Hematopoietic multipotent progenitor cell treated with erythropoietin and hydrocortisone succinate and interleukin-3 and kit ligand, for 15 days (in vitro differentiated cells): ENCODE measurements at regions not wholly inside any gene's neighbourhood (a gene's known extent, or its start where the extent isn't known, plus 50 kb on each side); places are given as distances from the start of the nearest gene placed in this dataset.

Source experiments
- DNase-seq: peaks from one replicate; pipeline ENCODE4 v3.0.0-alpha.2; 2015; ENCODE audit warnings: low spot score

DNA sequence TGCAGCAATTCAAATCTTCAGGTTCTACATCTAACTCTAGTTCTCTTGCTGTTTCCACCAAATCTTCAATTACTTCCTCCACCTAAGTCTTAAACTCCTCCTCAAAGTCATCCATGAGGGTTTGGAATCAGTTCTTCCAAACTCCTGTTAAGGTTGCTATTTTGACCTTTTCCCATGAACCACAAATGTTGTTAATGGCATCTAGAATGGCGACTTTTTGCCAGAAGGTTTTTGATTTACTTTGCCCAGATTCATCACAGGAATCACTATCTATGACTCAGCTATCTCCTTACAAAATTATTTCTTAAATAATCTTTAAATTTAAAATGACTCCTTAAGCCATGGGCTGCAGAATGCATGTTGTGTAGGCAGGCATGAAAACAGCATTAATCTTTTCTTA is 368.9 kb upstream of the TNP1 start:
- DNase-seq, result no peak

DNA sequence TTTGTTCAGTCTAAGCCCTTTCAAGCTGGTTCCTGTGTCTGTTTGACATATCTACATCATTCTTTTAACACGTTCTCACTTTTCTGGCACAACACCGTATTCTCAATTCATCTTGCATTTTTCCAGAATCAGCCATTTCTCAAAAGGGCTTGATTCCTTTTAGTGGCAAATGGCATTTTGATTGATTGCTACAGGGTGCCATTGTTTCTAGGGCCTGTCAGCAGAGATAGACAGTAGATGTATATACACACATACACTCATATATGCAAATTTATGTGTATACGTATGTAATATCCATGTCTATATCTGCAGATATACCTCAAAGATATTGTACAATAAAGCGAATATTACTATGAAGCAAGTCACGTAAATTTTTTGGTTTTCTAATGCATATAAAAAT is 367.9 kb upstream of the TNP1 start:
- DNase-seq, result no peak

DNA sequence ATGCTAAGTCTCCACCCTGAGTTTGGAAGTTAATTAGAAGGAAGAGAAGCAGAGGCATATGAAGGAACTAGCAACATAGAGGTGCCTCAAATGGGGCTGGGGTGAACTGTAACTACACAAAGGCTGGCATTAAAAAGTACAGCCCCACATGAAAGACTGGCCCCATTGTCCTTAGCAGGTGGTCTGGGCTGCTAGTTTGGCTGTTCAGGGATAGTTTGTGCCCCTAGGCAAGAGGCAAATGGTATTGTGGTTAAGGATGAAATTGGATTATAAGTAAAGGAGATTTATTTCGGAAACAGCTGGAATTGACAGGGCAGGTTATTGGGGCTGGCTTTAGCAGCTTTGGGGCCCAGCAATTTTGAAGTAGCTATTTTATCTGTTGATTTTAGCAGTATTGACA is 365.7 kb upstream of the TNP1 start:
- no peak for DNase-seq

DNA sequence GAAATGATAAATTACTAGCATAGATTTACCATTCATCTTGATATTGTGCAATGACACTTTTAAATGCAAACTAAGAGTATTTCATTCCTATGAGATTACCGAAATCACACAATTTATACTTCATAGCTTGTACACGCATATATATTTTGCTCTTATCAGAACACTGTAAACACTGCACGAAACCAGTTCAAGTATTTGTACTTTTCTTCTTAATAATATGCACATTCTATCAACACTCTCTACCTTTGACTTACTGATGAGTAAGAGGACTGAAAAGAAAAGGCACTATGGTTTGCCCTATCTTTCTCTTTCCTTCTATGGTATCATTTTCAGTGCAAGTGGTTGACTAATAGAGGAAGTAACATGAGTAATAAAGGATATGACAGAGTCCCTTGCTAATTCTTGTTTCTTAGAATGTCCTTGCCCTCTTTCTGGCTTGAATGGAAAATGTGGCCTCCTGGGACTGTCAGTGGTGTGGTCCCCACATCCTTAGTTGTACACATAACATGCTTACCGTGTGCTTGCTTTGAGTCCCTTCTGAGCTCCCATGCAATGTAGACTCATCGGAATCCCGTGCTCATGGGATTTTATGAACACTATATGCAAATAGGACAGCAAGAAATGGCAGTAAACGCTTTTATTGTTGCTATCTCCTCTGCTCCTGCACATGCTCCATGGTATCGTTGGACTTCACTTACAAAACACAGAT is 363.5 kb upstream of the TNP1 start:
- no peak for DNase-seq

DNA sequence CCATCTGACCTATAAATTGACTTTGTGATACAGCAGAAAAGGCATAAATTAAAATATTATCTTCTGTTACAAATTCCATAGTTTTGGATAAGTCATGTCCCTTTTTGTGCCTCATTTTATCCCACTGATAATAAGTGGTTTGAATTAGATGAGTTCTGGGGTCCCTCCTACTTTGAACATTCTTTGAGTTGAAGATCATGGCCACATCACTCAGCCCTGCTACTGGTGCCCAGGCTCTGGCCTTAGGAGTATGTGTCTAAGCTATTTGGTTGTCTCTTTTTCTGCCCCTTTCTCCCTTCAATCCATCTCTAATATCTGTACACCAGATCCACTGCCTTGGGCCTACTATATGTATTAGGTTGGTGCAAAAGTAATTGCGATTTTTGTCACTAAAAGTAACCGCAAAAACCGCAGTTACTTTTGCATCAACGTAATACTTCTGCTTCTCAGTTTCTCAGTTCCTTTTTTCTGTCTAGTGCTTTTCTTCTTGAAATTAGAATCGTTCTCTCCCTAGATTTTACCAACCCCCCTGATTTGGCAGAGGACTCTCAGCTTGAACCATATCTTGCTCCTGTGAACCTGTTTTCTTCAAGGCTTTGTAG is 362.5 kb upstream of the TNP1 start:
- no peak for DNase-seq

DNA sequence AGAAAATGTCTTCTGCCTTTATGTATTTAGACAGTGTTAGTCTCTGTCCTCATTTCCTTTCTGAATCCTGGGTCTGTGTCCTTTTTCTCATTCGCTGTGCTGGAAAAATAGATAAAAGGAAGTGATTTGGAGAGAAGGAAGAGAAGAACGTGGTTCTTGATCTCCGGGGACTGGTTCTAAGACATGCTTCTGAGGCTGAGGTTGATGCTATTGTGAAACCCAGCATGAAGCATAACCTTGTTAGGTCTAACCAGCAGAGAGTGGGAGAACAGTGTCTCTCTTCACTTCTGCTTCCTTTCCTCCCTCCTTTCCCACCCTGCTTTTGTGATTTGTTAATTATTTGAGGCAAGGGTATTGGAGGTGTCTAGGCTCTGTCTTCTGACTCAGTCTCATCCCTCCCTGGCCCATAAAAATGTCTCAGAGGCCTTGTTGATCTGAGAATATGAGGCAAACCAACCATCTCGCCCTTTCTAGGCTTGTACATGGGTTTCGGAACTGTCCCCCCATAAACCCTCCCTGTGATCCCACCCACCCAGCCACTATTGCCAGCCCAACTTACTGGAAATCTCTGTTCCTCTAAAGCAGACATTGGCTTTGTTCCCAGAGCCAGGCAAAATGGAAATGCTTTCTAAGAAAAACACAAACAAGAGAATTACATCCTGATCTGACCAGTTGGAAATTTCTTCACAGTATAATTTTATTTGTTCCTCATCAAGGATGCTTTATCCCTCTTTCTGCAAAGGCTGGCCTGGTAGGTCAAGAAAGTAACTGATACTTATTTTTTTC is 360.6 kb upstream of the TNP1 start:
- no peak for DNase-seq

DNA sequence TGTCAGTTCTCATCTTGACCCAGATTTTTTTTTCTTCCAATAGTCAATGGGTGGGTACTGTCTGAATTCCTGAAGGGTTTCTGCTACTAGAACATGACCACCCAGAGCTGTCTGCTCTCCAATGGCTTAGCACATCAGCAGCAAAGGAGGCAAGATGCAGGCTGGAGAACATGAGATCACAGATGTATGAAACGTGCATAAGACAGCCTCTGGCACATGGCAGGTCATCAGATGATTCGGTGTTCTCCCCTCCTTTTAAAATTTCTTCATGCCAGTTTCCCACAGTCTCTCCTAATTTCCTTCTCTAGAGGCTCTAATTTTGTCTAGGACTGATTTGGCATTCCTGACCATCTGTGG is 359.3 kb upstream of the TNP1 start:
- no peak for DNase-seq

DNA sequence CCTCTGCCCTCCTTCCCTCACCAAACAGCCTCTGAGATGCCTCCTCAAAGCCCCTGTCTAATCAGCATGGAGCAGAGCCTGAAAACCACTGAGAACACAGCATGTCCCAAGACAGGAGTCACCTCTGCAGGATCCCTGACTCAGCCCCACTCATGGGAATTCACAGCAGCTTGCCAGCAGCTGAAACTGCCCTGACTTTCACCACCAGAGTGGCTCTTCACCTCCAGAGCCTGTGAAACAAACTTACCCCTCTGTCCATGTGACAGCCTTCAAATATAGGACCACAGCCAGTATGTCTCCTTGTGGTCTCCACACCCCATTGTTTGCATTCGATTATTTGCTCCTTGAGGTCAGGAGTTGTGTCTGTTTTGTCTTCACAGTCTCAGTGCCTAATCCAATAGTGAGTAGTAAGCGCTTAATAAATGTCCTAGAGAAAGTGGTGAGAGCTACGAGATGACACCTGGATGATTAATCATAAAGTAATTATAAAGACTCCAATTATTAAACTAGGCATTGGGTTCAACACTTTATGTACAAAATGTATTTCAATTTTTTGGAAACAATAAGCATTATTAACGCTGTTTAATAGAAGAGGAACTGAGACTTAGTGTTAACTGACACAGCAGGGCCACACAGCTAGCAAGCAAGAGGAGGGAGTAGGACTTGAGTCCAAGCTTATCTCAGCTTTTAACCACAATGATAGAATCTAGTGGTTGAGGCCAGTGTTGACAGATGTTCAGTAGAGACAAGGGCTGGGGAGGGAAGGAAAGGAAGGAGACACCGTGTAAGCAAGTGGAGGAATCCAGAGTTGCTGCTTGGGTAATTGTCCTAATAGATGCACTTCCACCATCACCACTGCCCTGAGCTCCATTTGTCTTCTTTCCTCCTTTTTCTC is 358.7 kb upstream of the TNP1 start:
- no peak for DNase-seq

DNA sequence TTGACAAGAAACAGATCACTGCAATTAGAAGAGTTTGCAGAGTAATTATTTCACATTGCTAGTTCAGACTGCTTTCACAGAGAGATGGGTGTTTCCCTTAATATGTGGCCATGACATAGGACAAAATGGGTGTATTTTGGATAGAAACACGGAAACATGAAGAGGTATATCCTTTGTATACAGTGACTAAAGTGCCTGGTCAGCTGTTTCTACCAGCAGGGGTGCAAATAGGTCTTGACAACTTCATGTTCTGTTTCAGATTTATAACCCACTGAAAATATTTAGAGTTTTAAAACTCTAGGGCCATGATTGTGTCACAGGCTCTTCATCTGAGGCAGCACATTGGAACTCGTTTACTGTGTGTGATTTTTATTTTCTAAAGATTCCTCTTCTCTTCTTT is 357.1 kb upstream of the TNP1 start:
- no peak for DNase-seq

DNA sequence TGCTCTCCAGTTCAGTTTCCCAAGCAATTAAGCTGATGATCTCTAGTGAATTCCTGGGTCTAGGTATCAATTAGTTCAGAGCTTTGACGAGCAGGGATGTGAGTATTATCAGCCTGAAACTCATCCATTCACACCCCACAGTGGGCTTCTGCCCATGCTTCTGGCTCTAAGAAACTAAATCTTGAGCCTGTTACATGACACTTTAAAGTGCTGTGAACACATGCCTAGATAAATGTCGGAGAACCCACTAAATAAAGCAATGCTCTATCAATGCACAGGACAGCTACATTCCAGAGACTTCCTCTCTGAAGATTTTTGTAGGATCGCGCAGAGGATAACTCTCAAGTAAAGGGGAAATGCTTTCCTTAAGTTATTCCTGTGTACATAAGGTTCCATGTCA is 356.5 kb upstream of the TNP1 start:
- DNase-seq, result no peak

DNA sequence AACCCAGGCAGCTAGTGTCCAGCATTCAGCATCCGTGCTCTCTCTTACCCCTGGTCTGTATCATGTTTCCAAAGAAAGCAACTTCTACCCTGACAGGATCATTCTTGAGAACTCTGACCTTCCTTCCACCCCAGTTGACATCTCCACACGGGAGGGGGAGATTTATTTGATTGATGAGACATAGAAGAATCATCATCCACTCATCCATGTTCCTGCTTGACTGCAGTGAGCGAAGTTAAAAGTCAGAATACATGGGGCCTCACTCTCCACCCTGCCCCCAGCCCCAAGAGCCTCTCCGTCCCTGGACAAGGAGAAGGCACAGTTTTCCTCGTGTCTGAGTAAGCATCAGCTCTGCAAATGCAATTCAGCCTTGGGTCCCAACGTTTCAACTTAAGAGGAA is 356.0 kb upstream of the TNP1 start:
- no peak for DNase-seq

DNA sequence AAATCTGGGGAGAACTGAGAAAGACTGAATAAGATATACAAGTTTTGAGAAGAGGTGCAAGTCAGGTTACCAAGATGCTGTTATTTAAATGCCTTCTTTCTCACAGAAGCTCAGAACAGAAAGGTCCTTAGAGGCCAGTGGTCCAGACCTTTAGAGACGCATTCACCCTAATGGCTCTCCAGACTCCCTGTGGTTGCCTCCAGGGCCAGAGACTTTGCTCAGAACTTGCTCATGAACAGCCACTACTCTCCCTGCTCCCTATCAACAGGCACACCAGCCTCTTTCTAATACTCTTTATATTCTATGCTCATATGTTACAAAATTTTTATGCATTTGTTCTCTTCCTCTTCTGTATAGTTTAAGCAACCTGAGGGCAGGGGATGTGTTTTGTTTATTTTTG is 349.0 kb upstream of the TNP1 start:
- no peak for DNase-seq

DNA sequence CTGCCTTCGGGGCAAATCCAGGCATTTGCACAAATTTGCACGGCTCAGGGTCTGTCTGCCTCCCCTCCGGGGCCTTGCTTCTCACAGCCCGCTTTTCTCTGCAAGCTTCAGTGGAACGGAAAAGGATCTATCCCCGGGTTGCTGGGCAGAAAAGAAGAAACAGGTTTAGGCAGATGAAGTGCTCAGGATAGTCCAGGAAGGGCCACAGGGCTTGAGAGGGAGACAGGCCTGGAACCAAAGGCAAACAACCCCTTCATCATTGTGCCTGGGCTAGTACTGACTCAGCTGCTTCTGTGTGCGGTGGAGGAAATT is 347.8 kb upstream of the TNP1 start:
- DNase-seq, result no peak

DNA sequence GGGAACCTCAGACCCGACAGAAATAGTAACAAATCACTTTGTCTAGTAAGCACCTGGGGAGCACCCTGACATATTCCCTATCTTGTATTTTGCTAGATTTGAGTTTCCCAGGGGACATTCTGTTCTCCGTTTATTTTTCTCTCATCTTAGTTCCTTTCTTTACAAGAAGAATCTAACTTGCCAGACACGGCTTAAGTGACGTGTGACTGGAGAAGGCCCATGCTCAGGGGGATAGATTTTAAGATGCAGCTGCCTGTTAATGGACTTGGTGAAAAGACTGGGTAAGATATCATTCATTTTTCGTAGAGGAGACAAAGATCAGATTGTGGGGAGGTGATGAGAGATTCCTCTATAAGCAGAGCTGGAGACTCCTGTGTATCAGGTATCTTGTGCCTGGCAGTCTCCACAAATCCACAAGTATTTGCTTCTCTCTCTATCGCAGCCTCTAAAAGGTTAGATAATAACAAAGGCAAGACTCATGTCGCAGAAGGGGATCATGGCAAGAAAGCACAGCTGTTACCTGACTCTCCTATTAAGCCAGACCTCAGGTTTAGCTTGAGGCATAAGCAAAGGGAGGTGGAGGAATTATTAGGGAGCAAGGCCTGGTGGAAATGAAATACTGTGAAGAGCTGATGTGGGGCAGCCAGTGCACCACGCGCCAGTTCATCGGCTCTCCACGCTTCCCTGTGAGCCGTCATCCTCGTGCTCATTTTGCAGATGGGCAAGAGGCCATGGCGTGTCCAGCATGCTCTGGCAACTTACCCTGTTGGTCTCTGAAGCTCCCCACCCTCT is 347.2 kb upstream of the TNP1 start:
- no peak for DNase-seq

DNA sequence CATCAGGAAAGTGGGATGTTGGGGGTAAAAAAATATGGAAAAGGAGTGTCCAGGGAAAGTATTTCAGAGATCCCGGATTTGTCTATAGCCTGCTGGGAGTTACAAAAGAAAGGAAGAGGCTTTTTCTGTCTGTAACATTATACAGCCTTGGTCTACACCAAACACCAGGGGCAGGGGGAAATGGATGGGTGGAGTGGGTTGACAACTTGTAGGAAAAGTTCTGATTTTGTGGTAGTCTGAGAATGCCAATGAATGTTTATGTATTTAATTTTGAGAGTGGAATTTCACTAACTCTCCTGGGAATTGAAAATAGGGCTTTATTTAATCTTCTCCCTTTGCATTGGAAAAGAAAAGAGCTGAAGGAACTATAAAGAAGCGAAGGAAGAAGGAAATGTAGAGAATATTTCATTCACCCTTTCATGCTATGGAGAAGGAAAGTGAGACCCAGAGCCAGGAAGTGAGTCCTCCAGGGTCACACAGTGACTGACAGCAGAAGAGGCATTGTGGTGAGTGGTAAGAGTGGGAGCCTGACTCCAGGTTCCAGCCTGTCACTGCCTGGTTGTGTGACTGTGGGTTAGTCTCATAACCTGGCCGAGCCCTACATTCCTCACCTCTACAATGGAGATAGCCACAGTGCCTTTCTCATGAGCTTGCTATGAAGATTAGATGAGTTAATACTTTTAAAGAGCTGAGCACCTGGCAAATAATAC is 346.3 kb upstream of the TNP1 start:
- no peak for DNase-seq

DNA sequence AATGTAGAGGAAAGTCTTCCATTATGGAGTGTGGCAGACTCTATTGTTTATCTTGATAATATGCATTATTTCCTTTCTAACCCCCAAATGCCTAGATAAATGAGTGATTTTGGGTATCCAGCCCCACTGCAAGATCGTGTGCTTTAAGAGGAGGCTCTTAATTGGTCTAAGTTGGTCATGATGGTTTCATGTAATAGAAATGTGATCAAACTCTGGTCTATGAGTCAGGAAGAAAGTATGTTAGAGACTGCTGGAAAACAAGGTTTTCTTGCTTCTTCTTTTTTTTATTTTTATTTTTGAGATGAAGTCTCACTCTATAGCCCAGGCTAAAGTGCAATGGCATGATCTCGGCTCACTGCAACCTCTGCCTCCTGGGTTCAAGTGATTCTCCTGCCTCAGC is 344.5 kb upstream of the TNP1 start:
- no peak for DNase-seq

DNA sequence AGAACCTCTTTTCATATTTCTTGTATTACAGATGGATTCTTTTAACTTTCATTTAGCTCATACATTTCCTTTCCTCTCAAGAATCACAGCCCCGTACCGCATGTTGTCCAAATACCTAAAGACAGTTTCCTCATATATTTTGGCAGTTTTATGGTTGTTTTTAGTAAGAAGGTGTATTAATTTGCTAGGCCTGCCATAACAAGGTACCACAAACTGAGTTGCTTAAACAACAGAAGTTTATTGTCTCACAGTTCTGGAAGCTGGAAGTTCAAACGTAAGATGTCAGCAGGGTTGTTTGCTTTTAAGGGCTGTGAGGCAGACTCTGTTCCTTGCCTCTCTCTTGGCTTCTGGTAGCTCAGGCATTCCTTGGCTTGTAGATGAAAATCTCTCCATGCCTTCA is 343.2 kb upstream of the TNP1 start:
- DNase-seq, result no peak

DNA sequence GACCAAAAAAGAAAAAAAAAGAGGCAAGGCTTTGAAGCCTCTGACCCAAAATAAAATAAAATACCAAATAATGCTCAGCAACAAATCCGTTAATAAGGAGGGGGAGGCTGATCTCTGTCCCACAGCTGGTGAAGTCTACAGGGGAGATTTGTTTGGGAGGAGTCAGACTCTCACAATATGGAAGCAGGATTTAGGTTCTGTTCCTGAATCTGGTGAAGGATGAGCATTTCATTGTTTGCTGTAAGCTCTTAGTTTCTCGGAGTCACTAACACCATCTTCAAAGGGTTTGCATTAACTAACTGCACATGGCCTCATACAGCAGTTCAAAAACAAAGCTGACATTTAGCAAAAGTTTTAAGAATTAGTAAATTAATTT is 339.4 kb upstream of the TNP1 start:
- DNase-seq, result no peak

DNA sequence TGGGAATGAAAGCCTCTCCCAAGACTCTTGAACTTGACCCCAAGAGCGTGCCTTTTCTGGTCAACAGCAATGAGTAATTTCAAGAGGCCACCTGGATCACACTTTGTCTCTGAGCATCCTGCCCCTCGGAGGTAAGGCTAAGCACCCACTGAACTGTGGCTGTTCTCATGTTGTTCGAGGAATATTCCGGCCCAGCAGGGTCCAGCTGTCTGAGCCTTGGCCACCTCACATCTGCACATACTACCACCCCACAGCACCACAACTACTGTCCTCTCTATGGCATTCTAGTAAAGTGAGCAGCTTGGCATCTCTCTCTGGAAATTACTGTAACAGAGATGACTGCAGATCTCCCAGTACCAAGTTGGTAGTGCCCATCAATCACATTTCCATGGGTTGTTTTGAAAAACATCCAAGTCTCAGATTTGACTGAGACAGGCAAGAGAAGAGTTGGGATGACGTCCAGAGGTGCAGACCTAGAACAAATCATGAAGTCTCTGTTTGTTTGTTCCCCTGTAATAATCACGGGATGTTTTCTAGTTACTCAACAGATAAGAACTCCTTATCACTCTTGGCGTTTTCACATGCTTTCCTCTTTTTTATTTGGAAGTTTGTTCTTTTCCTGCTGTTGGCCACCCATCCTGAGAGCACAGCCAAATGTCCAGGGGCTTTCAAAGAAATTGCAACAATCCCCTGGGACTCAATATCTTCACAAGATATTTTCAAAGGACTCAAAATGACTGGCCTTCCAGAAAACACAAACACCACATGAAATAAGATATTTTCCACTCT is 336.0 kb upstream of the TNP1 start:
- no peak for DNase-seq

DNA sequence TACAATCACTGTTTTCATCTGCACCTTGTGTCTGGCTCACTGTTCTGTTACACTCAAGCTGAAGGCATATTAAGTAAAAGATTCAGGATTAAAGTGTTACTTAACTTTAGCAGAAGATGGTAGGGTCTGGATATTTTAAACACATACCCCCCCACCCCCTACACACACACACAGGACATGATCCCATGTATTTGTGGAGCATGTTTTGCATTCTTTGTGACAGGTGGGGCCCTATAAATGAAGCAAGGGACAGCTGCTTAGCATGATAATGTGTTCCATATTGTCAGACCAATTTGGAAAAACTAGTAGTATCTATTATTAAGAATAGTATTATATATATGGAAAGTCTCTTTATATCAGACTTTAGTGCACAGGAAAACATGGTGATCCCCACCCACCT is 335.2 kb upstream of the TNP1 start:
- no peak for DNase-seq
